ENCODE measurements at regions not wholly inside any gene's neighbourhood (a gene's known extent, or its start where the extent isn't known, plus 50 kb on each side); places are given as distances from the start of the nearest gene placed in this dataset.

- no peak for TF ChIP-seq MXI1 (IDR thresholded peaks at IDR 0.05; ENCODE audit: low read depth, low read length)
Observed at GRCh38 chr3:83842511-83842910, 1116.3 kb upstream of the CADM2 start (continued).

- CTCF ChIA-PET = no interaction called here
- BruUV-seq (replicated peaks) = no TSS peak
Observed at GRCh38 chr3:83843716-83844115, 1115.1 kb upstream of the CADM2 start.

More at GRCh38 chr3:83843716-83844115, 1115.1 kb upstream of the CADM2 start:
- FAIRE-seq (no peak), ATAC-seq (no peak), DNase-seq (ENCODE audit: low read depth, low spot score) (no peak)
- Histone ChIP-seq H3K79me2 (ENCODE audit: control insufficient read depth, insufficient read depth, low read length) (no peaks in the 10 kb centered on the region), H3K9ac (ENCODE audit: control insufficient read depth, insufficient read depth, low read length) (no peak overlapping the region), H3K36me3 (ENCODE audit: control insufficient read depth in 2 of 2, insufficient read depth in 2 of 2, low read length in 1 of 2) (no peaks in the 10 kb centered on the region), H3K4me3 (no peak overlapping the region), H3K4me2 (ENCODE audit: control insufficient read depth, insufficient read depth) (no peak overlapping the region), H3K9me3 (replicated peaks; ENCODE audit: control insufficient read depth, insufficient read depth, low read length) (no peaks in the 10 kb centered on the region), H3K4me1 (ENCODE audit: control insufficient read depth, insufficient read depth, low read length) (no peaks in the 10 kb centered on the region), H4K20me1 (ENCODE audit: control insufficient read depth, insufficient read depth) (no peaks in the 10 kb centered on the region), H3K27ac (ENCODE audit: control insufficient read depth, insufficient read depth) (no peak overlapping the region), H3K27me3 (replicated peaks in 1 of 2; ENCODE audit: control insufficient read depth in 2 of 2, insufficient read depth in 2 of 2, low read length in 1 of 2) (no peaks in the 10 kb centered on the region), H2AFZ (ENCODE audit: control insufficient read depth, low read depth, low read length) (no peak overlapping the region)
- RAD21 ChIA-PET (ENCODE audit: unreplicated experiment) = no interaction called here
- 0% methylated on average over 2 of the region's 2 CpGs for WGBS (ENCODE audit: insufficient coverage, insufficient replicate concordance, low lambda C conversion rate, missing lambda C conversion rate)
- POLR2A ChIA-PET = no interaction called here
- intact Hi-C loops (cut with micrococcal nuclease; ENCODE audit: unreplicated experiment) = no loop called here
- in situ Hi-C loops (cut with MboI) = no loop called here
- SMC1A ChIA-PET (ENCODE audit: uncharacterized antibody, unreplicated experiment) = interaction anchor here (1.2 kb wide), 1 partner anchor 18 kb away, joined by 4 read pairs; no protein-coding TSS in a partner anchor
- no peak for TF ChIP-seq CUX1 (IDR thresholded peaks at IDR 0.05; ENCODE audit: insufficient replicate concordance, low read depth, low read length)
- no peak for TF ChIP-seq SMARCA5 (IDR thresholded peaks at IDR 0.05)
- TF ChIP-seq MEF2A (IDR thresholded peaks at IDR 0.05; ENCODE audit: insufficient read depth, low read depth, low read length) = no peak
- TF ChIP-seq REST (IDR thresholded peaks at IDR 0.05; ENCODE audit: low read depth, low read length) = no peak
- no peak for TF ChIP-seq ZZZ3 (IDR thresholded peaks at IDR 0.05; ENCODE audit: control insufficient read depth, insufficient read length, low read depth)
- TF ChIP-seq EZH2 (IDR thresholded peaks at IDR 0.05; ENCODE audit: borderline replicate concordance, control insufficient read depth, low read depth, low read length) = no peak
- no peak for TF ChIP-seq HDAC6 (IDR thresholded peaks at IDR 0.05; ENCODE audit: unreplicated experiment)
- no peak for TF ChIP-seq HDAC2 (IDR thresholded peaks at IDR 0.05)
- TF ChIP-seq TAF1 (IDR thresholded peaks at IDR 0.05; ENCODE audit: borderline replicate concordance, low read depth, low read length) = no peak
- TF ChIP-seq MXI1 (IDR thresholded peaks at IDR 0.05; ENCODE audit: low read depth, low read length) = no peak
- no peak for TF ChIP-seq CREM (IDR thresholded peaks at IDR 0.05; ENCODE audit: low read depth)
- TF ChIP-seq NR2C2 (IDR thresholded peaks at IDR 0.05; ENCODE audit: borderline replicate concordance, control insufficient read depth, insufficient read length, low read depth) = no peak
- no peak for TF ChIP-seq ZBED1 (IDR thresholded peaks at IDR 0.05; ENCODE audit: borderline replicate concordance)

All from GM12878 (cell line).